GM23338 (cell line): ENCODE measurements at regions not wholly inside any gene's neighbourhood (a gene's known extent, or its start where the extent isn't known, plus 50 kb on each side); places are given as distances from the start of the nearest gene placed in this dataset.

Experiments used
- ATAC-seq: fragments of 200-7000 bp; cut with Tn5 transposase; 3 replicates; pipeline ENCODE4 v1.9.1; 2020
- DNase-seq: peaks from one replicate; pipeline ENCODE4 v3.0.0-alpha.2; 2015; ENCODE audit warnings: low spot score
- H2AFZ ChIP-seq: fragments of 200-600 bp; sonication (generic); 2 replicates; pipeline ENCODE4 v1.8.0; 2016; ENCODE audit warnings: antibody characterized with exemption, mild to moderate bottlenecking, moderate library complexity
- H3F3A ChIP-seq: fragments of 200-600 bp; sonication (generic); replicated peaks from 2 replicates; pipeline ENCODE4 v1.8.0; 2017; ENCODE audit warnings: antibody characterized with exemption, mixed run types, low read depth
- H3K27ac ChIP-seq: fragments of 200-600 bp; sonication (generic); 2 replicates; pipeline ENCODE4 v1.6.1; 2016; ENCODE audit warnings: low read depth
- H3K27me3 ChIP-seq: fragments of 200-600 bp; sonication (generic); 2 replicates; pipeline ENCODE4 v1.8.0; 2016; ENCODE audit warnings: mild to moderate bottlenecking, mixed run types, moderate library complexity; ENCODE audit not compliant: insufficient read depth
- H3K36me3 ChIP-seq: fragments of 200-600 bp; sonication (generic); 2 replicates; pipeline ENCODE4 v1.8.0; 2016; ENCODE audit warnings: mild to moderate bottlenecking; ENCODE audit not compliant: insufficient read depth
- H3K4me1 ChIP-seq: fragments of 200-600 bp; sonication (generic); 2 replicates; pipeline ENCODE4 v1.8.0; 2016; ENCODE audit warnings: mild to moderate bottlenecking, moderate library complexity; ENCODE audit not compliant: insufficient read depth
- H3K4me2 ChIP-seq: fragments of 200-600 bp; sonication (generic); 2 replicates; pipeline ENCODE4 v1.7.1; 2017; ENCODE audit warnings: mixed run types
- H3K4me3 ChIP-seq: fragments of 200-600 bp; sonication (generic); 2 replicates; pipeline ENCODE4 v1.6.1; 2016; ENCODE audit warnings: mixed run types
- H3K79me2 ChIP-seq: fragments of 200-600 bp; sonication (generic); replicated peaks from 2 replicates; pipeline ENCODE4 v1.8.0; 2017; ENCODE audit warnings: mild to moderate bottlenecking; ENCODE audit not compliant: insufficient read depth
- H3K9me2 ChIP-seq: fragments of 200-600 bp; sonication (generic); 2 replicates; pipeline ENCODE4 v1.8.0; 2017; ENCODE audit not compliant: insufficient read depth
- H4K20me1 ChIP-seq: fragments of 200-600 bp; sonication (generic); replicated peaks from 2 replicates; pipeline ENCODE4 v1.8.0; 2017; ENCODE audit warnings: mild to moderate bottlenecking; ENCODE audit not compliant: insufficient read depth
- H3K27ac Mint-ChIP-seq: 2 replicates; pipeline ENCODE4 v1.8.0; 2020; ENCODE audit warnings: inconsistent platforms, mild to moderate bottlenecking, moderate library complexity, mixed read lengths
- H3K27me3 Mint-ChIP-seq: 3 replicates; pipeline ENCODE4 v1.8.0; 2022; ENCODE audit warnings: low read depth, mild to moderate bottlenecking, moderate library complexity, mixed read lengths, inconsistent platforms; ENCODE audit not compliant: insufficient read depth, poor library complexity
- H3K36me3 Mint-ChIP-seq: 3 replicates; pipeline ENCODE4 v1.8.0; 2021; ENCODE audit warnings: low read depth, mild to moderate bottlenecking, inconsistent platforms, moderate library complexity, mixed read lengths
- H3K4me1 Mint-ChIP-seq: 3 replicates; pipeline ENCODE4 v1.8.0; 2020; ENCODE audit warnings: mild to moderate bottlenecking, inconsistent platforms, mixed read lengths
- H3K4me3 Mint-ChIP-seq: 3 replicates; pipeline ENCODE4 v1.8.0; 2021; ENCODE audit warnings: moderate library complexity, mild to moderate bottlenecking, inconsistent platforms, mixed read lengths
- H3K9me3 Mint-ChIP-seq: 3 replicates; pipeline ENCODE4 v1.8.0; 2020; ENCODE audit warnings: moderate library complexity, mild to moderate bottlenecking, inconsistent platforms, mixed read lengths
- CREB1 ChIP-seq: fragments of 250-450 bp; sonication (Bioruptor Pico); IDR thresholded peaks from 2 replicates; pipeline ENCODE4 v1.5.0; 2020; ENCODE audit warnings: low read depth, mild to moderate bottlenecking, moderate library complexity
- CTCF ChIP-seq, 2 experiments: fragments of 200-600 bp in 1 of 2; sonication (generic) in 1 of 2; conservative IDR thresholded peaks; 2 replicates each; pipeline versions ENCODE4 v1.5.1 to v1.6.1; 2016 to 2017; ENCODE audit warnings: antibody characterized with exemption in 2 of 2, low read depth in 2 of 2, mild to moderate bottlenecking in 2 of 2, moderate library complexity in 1 of 2
- ETS1 ChIP-seq: IDR thresholded peaks from 2 replicates; pipeline ENCODE4 v1.6.1; 2016; ENCODE audit warnings: antibody characterized with exemption
- EZH2 ChIP-seq: fragments of 200-600 bp; sonication (generic); IDR thresholded peaks from one replicate; pipeline ENCODE4 v1.8.0; 2017; ENCODE audit warnings: antibody characterized with exemption, mild to moderate bottlenecking, low read depth; ENCODE audit not compliant: unreplicated experiment
- EZH2phosphoT487 ChIP-seq: fragments of 200-600 bp; sonication (generic); IDR thresholded peaks from one replicate; pipeline ENCODE4 v1.8.1; 2018; ENCODE audit warnings: antibody characterized with exemption; ENCODE audit not compliant: unreplicated experiment
- JUNB ChIP-seq: IDR thresholded peaks from one replicate; pipeline ENCODE4 v1.6.1; 2016; ENCODE audit warnings: antibody characterized with exemption; ENCODE audit not compliant: unreplicated experiment
- NANOG ChIP-seq: IDR thresholded peaks from 2 replicates; pipeline ENCODE4 v1.6.1; 2016; ENCODE audit warnings: antibody characterized with exemption, borderline replicate concordance
- POLR2AphosphoS5 ChIP-seq: IDR thresholded peaks from 2 replicates; pipeline ENCODE4 v1.6.1; 2016; ENCODE audit warnings: antibody characterized with exemption, low read depth
- REST ChIP-seq: IDR thresholded peaks from one replicate; pipeline ENCODE4 v1.6.1; 2018; ENCODE audit warnings: antibody characterized with exemption; ENCODE audit not compliant: unreplicated experiment
- STAT1 ChIP-seq: IDR thresholded peaks from one replicate; pipeline ENCODE4 v1.6.1; 2016; ENCODE audit warnings: antibody characterized with exemption; ENCODE audit not compliant: unreplicated experiment
- ZNF114 ChIP-seq: fragments of 250-450 bp; sonication (Bioruptor Pico); IDR thresholded peaks from 2 replicates; pipeline ENCODE4 v1.5.0; 2020; ENCODE audit warnings: mild to moderate bottlenecking, moderate library complexity
- ZNF331 ChIP-seq: fragments of 250-450 bp; sonication (Bioruptor Pico); IDR thresholded peaks from 2 replicates; pipeline ENCODE4 v1.5.0; 2020; ENCODE audit warnings: low read depth, mild to moderate bottlenecking, moderate library complexity
- ZNF462 ChIP-seq: fragments of 250-450 bp; sonication (Bioruptor Pico); IDR thresholded peaks from 2 replicates; pipeline ENCODE4 v1.5.0; 2020; ENCODE audit warnings: mild to moderate bottlenecking, moderate library complexity

- no peak for TF ChIP-seq REST
- TF ChIP-seq NANOG: no peak
- TF ChIP-seq ETS1: no peak
- no peak for TF ChIP-seq ZNF114 (CRISPR knock-in tag)
- TF ChIP-seq EZH2: no peak
- no peak for TF ChIP-seq EZH2phosphoT487
- no peak for TF ChIP-seq CREB1
- no peak for TF ChIP-seq ZNF331 (CRISPR knock-in tag)
- no peak for TF ChIP-seq CTCF (conservative IDR thresholded peaks at IDR 0.05; ENCODE audit: low read depth in 2 of 2)
- TF ChIP-seq STAT1: no peak
- no peak for TF ChIP-seq POLR2AphosphoS5
Measured at GRCh38 chr4:55255179-55255578, 90.9 kb upstream of the SRD5A3 start (continued).

GRCh38 chr4:55256787-55257186 is 89.3 kb upstream of the SRD5A3 start:
- peak; percentile 36; the same call in 2 of the 3 replicates for ATAC-seq
- no peak for TF ChIP-seq ZNF462
- no peak for TF ChIP-seq EZH2
- no peak for TF ChIP-seq JUNB

More at GRCh38 chr4:55256787-55257186, 89.3 kb upstream of the SRD5A3 start:
- Histone ChIP-seq H3K36me3 (no peaks in the 10 kb centered on the region), H3K4me3 (no peak overlapping the region), H3F3A (no peaks in the 10 kb centered on the region), H3K27me3 (no peaks in the 10 kb centered on the region), H2AFZ (peak overlapping the region; percentile 67; the same call in 1 of the 2 replicates), H3K4me1 (peaks cover 12% of the 10 kb centered on the region), H3K4me2 (no peak overlapping the region), H4K20me1 (no peaks in the 10 kb centered on the region), H3K27ac (no peak overlapping the region), H3K79me2 (no peaks in the 10 kb centered on the region), H3K9me2 (no peaks in the 10 kb centered on the region)
- DNase-seq: no peak
- Mint-ChIP-seq H3K36me3 (no peaks in the 10 kb centered on the region), H3K27me3 (no peaks in the 10 kb centered on the region), H3K4me1 (peaks cover 24% of the 10 kb centered on the region), H3K27ac (no peak overlapping the region), H3K4me3 (no peak overlapping the region), H3K9me3 (no peaks in the 10 kb centered on the region)
